BE2C (cell line): ENCODE measurements at regions not wholly inside any gene's neighbourhood (a gene's known extent, or its start where the extent isn't known, plus 50 kb on each side); places are given as distances from the start of the nearest gene placed in this dataset.

Experiments used
- DNase-seq: peaks from one replicate; pipeline ENCODE4 v3.0.0-alpha.2; 2020
- H3K27me3 ChIP-seq: fragments of 250-450 bp; sonication (Bioruptor Pico); 2 replicates; pipeline ENCODE4 v1.5.1; 2020; ENCODE audit warnings: mild to moderate bottlenecking
- H3K36me3 ChIP-seq: fragments of 250-450 bp; sonication (Bioruptor Pico); 2 replicates; pipeline ENCODE4 v1.5.1; 2020; ENCODE audit warnings: mild to moderate bottlenecking
- H3K4me1 ChIP-seq: fragments of 250-450 bp; sonication (Bioruptor Pico); 2 replicates; pipeline ENCODE4 v1.5.1; 2020
- H3K4me3 ChIP-seq: 2 replicates; pipeline ENCODE4 v1.5.1; 2011; ENCODE audit warnings: low read depth, low read length
- H3K9me3 ChIP-seq: fragments of 250-450 bp; sonication (Bioruptor Pico); 2 replicates; pipeline ENCODE4 v1.5.1; 2020
- TF ChIP-seq, protein P1 (sequence below): IDR thresholded peaks from 2 replicates; pipeline ENCODE4 v1.5.1; 2012; ENCODE audit warnings: mild to moderate bottlenecking, low read depth, low read length

DNA sequence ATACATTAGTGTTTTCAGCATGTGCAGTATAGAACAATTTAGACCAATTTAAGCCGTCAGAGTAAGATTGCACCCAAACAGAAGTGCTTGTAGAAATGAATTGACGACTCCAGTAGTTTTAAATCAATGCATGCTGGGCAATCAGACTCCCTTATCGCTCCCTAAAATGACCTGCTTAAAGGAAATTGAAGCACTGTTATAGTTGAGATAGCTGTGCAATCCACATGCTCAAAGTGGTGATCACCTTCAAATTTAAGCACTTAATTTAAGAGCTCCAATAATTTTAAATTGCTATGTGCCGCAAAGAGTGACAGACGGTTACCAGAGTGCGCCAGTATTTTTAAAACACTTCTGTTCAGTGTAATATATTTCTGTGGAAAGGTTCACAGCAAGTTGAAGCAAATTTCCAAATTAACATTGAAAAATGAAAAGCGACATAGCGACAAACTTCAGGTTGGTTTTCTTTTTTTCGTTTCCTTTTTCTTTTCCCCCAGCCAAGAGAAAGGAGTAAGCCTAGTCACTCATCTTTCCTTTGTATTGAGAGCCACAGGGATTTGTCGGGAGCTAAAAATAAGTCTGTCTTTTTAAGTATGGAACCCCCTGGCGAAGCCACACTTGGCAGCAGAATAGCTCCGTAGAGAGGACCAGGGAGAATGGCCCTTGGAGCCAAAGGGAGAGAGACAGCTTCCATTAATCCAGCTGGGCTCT lies 436.4 kb upstream of the RBMS3 start:
- DNase-seq, result no peak
- TF ChIP-seq, protein P1, sequence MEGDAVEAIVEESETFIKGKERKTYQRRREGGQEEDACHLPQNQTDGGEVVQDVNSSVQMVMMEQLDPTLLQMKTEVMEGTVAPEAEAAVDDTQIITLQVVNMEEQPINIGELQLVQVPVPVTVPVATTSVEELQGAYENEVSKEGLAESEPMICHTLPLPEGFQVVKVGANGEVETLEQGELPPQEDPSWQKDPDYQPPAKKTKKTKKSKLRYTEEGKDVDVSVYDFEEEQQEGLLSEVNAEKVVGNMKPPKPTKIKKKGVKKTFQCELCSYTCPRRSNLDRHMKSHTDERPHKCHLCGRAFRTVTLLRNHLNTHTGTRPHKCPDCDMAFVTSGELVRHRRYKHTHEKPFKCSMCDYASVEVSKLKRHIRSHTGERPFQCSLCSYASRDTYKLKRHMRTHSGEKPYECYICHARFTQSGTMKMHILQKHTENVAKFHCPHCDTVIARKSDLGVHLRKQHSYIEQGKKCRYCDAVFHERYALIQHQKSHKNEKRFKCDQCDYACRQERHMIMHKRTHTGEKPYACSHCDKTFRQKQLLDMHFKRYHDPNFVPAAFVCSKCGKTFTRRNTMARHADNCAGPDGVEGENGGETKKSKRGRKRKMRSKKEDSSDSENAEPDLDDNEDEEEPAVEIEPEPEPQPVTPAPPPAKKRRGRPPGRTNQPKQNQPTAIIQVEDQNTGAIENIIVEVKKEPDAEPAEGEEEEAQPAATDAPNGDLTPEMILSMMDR, result no peak
- Histone ChIP-seq H3K9me3 (no peaks in the 10 kb centered on the region), H3K4me3 (no peak overlapping the region), H3K27me3 (no peaks in the 10 kb centered on the region), H3K36me3 (no peaks in the 10 kb centered on the region), H3K4me1 (no peaks in the 10 kb centered on the region)

DNA sequence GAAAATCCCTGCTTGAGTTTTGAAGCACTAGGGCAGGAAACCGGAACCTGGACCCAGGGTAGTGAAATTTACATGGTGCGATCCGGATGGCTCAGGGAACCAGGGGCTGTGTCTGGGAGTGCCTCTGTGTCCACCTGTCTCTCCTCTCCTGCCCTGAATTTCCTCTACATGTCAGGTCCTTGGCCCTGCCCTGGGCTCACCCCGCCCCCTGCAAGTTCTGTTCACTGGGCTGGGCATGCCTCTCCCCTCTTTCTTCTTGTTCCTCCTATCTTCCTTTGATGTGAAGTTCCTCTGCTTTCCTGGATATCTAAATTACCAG lies 435.9 kb upstream of the RBMS3 start:
- Histone ChIP-seq H3K4me1 (no peaks in the 10 kb centered on the region), H3K9me3 (no peaks in the 10 kb centered on the region), H3K4me3 (no peak overlapping the region), H3K27me3 (no peaks in the 10 kb centered on the region), H3K36me3 (no peaks in the 10 kb centered on the region)
- TF ChIP-seq, protein P1, result no peak
- DNase-seq, result no peak

DNA sequence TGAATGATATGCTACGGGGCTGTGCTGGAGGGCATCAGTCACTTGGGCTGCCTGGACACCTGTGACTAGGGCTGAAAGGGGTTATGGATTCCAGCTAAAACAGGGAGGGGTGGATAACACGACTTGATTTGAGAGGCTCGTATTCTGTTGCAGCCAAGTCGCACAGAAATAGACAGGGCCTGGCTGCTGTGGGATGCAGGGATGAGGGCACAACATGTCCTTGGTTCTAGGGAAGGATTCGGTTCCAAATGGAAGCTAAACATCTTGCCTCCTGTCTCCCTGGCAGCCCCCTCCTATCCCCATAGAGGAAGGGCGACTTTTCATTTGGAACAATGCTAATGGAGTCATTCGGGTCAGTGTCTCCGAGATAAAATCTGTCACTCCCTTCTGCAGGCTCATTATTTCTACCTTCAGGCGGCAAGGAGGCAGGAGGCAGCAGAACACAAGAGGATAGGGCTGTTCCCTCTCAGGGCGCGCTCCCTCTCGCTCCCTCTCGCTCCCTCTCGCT lies 433.8 kb upstream of the RBMS3 start:
- Histone ChIP-seq H3K36me3 (no peaks in the 10 kb centered on the region), H3K4me3 (peak overlapping the region; percentile 22), H3K4me1 (no peaks in the 10 kb centered on the region; the same call in 1 of the 2 replicates), H3K9me3 (no peaks in the 10 kb centered on the region), H3K27me3 (no peaks in the 10 kb centered on the region)
- peak; percentile 34 for DNase-seq
- TF ChIP-seq, protein P1, result no peak

DNA sequence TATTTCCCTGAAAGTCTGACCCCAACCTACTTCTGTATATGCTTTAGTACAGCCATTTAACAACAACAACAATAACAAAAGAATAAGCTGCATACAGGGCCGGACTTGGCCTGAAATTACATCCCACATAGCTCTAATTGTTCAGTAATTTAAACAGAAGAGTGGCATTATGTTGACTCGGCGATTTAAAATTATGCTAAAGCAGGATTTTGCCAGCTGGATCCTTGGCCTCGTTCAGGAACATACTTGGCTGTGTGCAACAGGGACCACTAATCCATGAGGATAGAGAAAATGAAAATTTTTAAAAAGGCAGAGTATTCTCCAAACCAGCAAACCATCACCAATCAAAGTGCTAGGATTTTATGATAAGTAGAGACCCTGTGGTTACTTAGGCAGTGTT lies 433.1 kb upstream of the RBMS3 start:
- TF ChIP-seq, protein P1, result no peak
- no peak for DNase-seq
- no peaks in the 10 kb centered on the region for H3K27me3 ChIP-seq
- no peaks in the 10 kb centered on the region; the same call in 1 of the 2 replicates for H3K4me1 ChIP-seq
- no peak overlapping the region for H3K4me3 ChIP-seq
- H3K9me3 ChIP-seq, result no peaks in the 10 kb centered on the region
- no peaks in the 10 kb centered on the region for H3K36me3 ChIP-seq

DNA sequence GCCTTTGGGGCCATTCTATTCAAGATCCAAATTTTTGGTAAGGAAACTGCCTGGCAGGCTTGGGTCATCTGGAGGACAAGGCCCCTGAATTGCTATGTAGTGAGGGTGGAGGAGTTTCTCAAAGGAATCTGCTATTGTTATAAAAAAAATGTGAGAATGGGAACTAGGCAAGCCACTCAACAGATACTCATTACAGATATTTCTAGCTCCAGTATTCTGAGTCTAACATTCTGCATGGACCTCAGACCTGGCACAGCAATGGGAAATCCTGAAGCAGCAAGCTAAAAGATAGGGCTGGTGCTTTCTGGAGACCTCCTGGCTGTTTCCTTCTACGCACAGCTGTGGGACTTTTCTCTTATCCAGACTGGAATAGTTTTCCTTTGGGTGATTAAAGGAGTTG lies 430.7 kb upstream of the RBMS3 start:
- no peaks in the 10 kb centered on the region for H3K36me3 ChIP-seq
- DNase-seq, result no peak
- H3K4me3 ChIP-seq, result no peak overlapping the region
- no peaks in the 10 kb centered on the region for H3K9me3 ChIP-seq
- H3K27me3 ChIP-seq, result no peaks in the 10 kb centered on the region
- TF ChIP-seq, protein P1, result no peak
- no peaks in the 10 kb centered on the region; the same call in 1 of the 2 replicates for H3K4me1 ChIP-seq

DNA sequence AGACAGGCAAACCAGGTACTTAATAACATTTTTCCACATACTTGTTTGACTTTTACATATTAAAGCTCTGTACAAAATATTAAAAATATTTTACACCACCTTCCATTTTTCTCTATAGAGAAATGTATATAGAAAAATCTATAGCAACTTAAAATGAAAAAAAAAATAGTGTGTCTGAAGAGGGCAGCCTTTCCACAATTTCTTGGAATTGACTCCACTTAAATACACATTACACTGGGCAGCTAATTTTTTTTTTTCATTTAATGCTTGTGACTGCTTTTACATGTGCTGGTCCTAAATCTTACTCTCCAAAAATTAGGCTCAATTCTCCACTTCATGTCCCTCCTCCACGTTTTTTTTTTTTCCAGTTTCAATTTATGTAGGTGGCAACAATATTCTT lies 427.0 kb upstream of the RBMS3 start:
- DNase-seq, result no peak
- Histone ChIP-seq H3K4me1 (no peaks in the 10 kb centered on the region; the same call in 1 of the 2 replicates), H3K4me3 (no peak overlapping the region), H3K36me3 (no peaks in the 10 kb centered on the region), H3K27me3 (no peaks in the 10 kb centered on the region), H3K9me3 (no peaks in the 10 kb centered on the region)
- TF ChIP-seq, protein P1, result no peak
